LoVo (cell line): ENCODE measurements at regions not wholly inside any gene's neighbourhood (a gene's known extent, or its start where the extent isn't known, plus 50 kb on each side); places are given as distances from the start of the nearest gene placed in this dataset.

Experiments used
- DNase-seq: peaks from one replicate; pipeline ENCODE4 v3.0.0-alpha.2; 2016; ENCODE audit warnings: low spot score

DNA sequence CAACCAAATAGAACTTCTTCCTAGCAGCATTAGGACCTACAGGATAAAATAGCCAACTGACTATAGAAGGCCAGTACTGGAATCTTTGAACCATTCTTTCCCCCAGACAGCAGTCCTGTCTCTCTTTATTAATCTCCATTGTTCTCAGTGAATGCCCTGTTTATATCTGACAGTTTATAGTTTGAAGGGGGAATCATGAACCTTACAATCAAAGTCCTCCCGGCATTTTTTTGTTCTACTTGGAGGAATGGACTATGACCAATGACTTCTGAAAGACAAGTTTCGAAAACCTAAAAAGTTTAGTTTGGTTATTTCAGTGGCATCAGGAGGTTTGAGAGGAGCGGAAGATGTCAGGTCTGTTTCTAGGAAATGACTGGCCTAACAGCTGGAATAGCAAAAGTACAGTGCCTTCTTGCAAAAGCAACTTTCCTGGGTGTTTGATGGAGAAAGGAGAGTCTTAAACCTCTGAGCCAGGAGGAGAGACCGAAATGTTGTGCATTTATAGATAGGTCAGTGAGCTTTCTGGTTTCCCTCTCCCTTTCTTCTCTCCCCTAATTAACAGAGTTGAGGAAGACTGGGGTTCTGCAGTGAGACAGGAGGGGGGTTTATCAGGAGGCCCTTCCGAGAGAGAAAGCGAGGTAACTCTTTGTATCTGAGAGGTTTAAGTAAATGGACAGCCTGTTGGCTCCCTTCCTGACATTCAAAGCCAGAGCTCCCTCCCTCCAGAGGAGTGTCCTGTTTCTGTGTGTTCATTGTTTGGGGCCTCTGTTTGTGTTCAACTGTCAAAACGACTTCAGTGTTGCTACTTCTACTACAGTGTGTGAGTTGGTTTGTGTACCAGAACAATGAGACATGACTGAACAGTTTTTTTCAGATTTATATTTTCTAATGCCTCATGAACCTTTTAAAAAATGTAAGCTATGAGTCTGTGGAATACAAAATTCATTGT lies 383.0 kb upstream of the RARB start:
- no peak for DNase-seq

DNA sequence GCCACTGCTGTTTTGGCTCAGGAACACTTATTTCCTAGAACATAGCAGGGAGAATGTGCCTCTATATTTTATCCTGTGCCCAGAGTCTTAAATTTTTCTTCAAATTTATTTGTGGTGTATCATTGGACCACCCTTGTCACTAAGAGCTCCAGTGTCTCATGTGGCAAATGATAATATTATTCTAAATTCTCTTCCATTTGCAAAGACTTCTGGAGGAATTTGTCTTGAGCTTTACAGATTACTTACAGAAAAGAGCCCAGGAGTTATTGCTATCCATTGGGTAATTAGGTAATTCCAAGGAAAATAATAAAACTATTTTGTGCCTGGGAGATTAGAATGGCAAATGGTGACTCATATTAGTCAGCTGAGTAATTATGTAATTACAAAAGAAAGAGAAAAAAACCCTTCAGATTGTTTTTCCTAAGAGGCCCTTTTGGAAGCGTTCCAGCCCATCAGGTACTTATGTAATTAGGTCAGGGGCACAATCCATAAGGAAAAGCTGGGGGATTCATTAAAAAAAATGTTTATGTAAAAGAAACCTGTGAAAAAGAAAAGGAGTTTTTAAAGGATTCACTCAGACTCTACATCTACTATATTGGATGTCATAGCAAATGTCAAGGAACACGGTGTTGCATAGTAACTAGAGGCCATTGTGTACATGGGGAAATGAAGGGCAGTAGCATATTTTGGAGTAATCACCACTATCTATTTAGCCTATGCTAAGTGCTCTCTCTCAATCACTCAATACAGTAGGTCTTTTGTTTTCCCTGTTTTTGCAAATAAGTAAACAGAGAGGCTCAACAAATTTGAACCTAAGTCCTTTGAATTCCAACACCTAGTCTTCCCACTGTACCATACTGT lies 380.9 kb upstream of the RARB start:
- no peak for DNase-seq

DNA sequence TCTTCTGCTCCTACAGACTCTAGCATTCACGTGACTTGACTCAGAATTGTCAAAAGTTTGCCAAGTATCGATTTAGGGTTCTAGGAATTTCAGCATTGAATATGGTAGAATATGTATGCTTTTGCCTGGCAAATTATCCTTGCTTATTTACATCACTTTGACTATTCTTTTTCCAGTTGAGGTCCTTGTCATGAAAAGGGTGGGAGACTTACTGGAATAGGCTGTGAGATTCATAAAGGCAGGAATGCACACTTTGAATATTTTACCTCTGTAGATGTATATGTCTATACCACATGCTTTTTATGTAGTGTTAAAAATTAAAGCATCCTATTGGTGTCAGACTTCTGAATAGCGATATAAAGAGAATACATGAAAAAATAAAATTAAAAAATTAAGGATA lies 378.8 kb upstream of the RARB start:
- DNase-seq: no peak

DNA sequence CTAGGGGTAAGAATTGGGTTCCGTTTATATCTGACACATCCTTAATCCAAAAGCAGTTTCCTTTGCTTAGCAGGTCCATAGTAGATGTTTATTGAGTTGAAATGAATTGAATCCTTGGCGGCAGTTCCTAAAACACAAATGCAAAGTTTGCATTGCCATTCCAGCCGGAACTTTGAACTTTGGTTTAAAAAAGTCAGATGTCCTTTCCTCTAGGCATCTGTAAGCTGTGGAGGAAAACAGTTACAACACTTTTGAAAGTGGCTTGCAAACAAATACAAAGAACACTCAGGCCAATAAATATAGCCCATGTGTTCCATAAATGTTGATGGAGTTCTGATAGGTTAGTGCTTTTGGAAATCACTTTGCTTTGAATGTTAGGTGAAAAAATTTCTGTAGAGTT lies 374.7 kb upstream of the RARB start:
- DNase-seq: no peak

DNA sequence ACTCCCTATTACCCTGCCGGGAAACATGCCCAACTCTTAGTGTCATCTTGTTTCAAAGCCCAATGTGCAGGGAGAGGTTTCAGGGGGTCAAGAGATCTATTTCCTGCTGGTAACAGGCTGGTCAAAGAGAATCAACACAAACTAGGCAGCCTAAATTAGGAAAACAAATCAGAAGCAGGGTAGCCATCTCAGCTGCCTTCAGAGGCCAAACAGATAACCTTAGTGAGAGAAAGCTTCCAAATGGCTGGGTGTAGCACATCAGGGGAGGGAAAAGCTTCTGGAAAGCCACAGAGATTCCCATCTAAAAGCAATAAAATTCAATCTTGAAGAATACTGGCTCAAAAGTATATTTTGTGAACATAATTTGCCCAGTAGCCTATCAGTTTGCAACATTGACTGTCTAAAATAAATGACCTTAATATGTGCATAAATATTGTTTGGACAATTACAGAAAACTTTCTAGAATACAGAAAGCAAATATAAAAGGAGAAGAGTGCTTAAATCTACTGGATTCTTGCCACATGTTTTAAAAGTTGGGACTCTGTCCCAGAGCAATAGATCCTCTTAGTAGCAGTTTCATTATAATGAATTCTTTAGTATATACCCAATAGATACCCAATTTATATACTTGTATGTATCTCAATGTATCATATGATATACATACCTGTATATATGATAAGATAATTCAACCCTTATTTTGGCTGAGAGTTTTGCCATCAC lies 371.9 kb upstream of the RARB start:
- DNase-seq: no peak

DNA sequence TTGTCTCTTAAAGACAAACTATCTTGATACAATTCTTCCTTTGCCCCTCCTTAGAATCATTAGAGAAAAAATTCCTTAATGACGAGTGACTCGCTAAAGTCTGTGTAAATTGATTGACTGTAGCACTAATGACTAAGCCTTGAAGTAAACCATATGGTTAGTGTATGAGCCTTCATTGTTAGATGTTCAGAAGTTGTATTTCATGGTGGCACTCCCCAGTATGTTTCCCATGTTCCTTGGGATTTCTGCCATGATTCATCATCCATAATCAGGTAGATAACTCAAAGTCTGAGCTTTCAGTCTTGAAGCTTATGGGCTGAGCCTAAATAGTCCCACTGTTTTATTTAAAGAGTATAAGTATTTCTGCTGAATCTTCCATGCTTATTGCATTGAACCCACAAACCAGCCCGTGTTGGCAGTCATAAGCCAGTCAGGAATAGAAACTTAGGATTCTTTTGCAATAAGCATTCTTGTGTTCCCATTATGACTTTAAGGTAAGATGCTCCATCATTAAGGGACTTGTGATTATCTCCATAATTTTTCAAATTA lies 371.2 kb upstream of the RARB start:
- no peak for DNase-seq

DNA sequence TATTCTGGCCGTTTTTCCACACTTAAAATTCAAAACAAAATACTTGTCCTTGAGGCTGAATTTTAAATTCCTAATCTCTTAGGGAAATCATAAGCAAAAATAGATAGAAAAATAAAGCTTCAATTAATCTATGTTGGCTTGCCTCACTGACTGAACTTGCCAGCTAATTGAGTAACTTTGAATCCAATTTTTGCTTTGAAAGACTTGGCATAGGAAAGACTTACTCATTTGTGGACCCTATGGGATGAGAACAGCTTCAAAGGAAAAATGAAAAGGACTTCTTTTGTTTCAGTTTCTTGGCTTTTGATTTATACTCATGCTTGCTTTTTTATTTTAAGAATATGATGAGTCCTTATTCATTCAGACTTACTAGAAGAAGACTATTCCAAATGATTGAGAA lies 370.7 kb upstream of the RARB start:
- no peak for DNase-seq

DNA sequence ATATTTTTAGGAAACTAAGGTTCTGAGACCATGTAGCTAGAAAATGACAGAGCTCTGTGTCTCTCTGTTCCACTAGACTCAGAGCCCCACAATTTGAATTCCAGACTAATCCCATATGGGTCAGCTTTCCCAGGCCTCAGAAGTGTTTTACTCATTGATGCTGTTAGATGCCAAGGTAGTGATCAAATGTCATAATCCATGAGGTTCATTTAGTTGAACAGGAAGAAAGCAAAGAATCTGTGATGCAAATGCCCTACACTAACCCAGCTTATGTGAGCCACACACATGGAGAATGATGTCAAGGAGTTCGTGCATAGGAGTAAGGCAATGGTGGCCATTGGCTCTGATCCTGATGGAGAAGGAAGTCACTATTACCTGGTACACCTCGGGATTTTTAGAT lies 363.4 kb upstream of the RARB start:
- no peak for DNase-seq

DNA sequence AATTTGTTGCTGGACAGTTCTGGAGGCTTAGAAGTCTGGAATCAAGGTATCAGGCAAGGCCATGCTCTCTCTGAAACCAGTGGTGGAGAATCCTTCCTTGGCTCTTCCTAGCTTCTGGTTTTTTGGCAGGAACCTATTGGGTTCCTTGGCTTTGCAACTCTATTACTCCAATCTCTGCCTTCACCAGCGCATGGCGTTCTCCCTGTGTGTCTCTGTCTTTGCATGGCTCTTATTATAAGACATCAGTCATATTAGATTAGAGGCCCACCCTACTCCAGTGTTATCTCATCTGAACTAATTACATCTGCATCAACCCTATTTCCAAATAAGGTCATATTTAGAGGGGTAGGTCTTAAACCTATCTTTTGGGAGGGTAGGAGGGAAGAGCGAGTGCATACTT lies 358.1 kb upstream of the RARB start:
- DNase-seq: no peak

DNA sequence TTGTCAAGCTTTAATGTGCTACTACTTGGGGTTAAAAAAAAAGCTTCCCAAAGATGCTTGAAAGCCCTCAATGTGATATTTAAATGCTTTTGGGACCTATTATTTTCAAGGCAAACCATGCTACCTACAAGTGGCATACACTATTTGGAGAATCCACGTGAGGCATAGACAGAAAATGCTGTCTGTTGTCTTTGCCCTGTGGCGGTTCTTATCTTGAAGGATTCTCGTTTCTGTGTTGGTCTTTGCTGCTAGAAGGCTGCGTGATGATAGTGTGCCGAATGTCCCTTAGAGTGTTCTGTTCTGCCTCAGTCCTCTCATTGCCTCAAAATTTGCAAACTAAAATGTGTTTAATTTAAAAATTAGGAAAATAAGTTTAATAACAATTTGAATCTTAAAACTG lies 356.2 kb upstream of the RARB start:
- no peak for DNase-seq

DNA sequence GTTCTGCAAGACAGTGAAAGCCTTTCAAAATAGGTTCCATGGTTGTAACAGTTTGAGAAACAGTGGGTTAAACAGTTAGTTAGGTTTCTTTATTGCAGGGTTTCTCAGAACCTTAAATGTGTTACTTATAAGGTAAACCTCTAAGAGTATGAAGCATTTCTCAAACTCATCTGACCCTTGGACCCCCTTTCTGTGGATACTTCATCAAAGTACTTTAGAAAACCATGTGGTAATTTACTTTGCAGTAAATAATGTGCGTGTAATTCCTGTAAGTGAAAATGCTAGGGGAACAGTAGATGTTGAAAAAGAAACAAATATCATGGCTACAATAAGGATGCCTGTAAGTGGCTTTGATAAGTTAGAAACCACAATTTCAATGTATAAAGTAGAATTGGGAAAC lies 354.6 kb upstream of the RARB start:
- DNase-seq: no peak

DNA sequence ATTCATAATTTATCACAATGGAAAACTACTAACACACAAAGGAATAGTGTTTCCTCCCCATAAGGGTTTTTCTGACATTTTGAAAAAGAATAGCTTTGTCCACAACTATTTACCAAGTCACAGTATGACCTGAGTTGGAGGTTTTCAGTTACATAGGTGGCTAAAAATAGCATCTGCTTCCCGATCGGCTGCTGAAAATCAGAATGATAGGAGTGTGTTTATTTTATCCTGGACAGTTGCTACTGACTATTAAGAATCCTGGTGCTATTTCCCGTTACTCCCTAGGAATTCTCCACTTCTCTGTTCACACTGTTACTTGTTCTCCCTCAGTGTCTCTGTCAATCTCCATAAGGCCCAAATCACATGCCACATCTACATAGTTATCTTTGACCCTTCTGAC lies 353.9 kb upstream of the RARB start:
- no peak for DNase-seq

DNA sequence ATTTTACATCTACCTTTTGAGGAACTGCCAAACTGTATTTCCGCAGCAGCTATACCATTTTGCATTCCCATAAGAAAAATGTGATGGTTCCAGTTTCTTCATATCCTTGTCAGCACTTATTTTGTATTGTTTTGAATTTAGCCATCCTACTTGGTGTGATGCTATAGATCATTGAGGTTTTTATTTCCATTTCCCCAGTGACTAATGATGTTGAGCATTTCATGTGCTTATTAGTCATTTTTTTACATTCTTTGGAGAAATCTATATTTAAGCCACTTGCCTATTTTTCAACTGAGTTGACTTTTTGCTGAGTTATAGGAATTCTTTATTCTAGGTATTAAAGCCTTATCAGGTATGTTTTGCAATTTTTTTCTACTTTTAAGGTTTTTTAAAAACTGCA lies 347.6 kb upstream of the RARB start:
- no peak for DNase-seq

DNA sequence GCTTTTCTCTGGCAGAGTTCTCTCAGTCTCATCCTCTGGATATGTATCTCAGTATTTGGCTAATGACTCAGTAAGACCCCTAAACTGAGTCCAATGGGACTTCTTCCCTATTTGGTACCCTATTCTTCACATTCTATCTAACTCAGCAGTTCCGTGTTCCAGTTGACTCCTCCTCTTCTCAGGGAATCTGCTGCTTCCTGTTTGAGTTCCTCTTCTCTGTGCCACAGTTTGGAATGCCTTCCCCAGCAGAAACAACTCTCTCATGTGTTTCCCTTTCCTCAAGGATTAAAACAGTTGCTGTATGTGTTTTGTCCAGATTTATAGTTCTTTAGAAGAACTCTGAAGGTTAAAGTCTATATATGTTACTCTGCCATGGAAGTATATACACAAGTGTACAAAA lies 344.0 kb upstream of the RARB start:
- DNase-seq: no peak

DNA sequence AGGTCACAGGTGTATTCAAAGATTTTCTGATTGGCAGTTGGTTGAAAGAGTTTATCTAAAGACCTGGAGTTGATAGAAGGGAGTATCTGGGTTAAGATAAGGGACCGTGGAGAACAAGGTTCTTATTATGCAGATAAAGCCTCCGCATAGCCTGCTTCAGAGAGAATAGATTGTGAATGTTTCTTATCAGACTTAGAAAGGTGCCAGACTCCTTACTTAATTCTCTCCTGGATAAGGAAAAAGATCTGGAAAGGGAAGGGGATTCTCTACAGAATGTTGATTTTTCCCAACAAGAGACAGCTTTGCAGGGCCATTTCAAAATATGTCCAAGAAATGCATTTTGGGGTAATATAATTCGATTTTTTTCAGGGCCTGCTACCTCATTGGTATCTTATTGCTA lies 341.3 kb upstream of the RARB start:
- no peak for DNase-seq

DNA sequence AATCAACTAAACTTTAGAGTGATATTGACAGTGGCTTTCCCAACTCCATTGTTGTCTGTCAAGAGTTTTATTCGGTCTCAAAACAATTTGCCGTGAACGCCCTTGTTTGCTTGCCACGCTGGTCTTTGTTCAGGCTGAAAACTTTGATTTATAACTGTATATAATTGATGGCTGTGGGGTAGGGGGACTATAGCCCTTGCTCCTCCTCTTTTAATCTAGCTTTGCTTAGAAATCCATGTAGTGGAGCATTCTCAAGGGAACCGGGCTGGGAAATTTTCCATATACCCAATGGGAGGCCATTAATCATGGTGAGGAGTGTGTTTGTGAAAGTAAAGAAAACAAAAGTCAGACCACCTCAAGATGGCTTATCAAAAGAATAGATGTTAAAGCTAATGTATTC lies 339.8 kb upstream of the RARB start:
- DNase-seq: no peak

DNA sequence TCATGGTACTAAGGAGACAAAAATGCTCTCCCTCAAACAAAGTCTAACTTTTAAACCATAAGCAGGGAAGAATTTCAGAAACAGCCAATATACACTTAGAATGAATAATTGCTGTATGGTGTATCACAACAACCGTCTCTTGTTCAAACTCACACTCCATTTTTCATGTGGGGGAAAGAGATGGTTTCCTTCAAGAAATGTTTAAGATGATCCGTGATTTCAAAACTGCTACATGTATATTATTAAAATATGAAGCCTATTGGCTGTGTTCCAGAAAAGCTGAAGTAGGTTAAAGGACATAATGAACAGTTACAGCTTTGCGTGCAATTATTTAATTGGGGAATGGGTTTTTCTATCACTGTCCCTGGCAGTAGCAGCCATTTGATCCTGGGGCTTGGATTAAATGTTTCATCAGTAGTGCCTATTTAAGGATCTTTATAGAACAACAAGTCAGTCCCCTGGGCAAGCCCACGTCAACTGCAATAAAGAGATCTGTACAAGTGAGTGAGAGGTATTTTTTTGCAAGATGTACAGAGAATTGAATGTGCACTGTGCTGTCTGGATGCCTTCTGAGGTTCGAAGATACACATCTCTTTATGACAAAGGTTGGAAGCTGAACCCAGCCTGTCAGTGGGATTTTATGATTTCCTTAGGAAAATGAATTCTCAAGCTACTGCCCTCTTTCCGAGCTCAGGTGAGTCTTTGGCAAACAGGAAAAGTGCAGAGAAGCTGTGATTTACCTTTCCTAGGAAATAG lies 337.2 kb upstream of the RARB start:
- no peak for DNase-seq

DNA sequence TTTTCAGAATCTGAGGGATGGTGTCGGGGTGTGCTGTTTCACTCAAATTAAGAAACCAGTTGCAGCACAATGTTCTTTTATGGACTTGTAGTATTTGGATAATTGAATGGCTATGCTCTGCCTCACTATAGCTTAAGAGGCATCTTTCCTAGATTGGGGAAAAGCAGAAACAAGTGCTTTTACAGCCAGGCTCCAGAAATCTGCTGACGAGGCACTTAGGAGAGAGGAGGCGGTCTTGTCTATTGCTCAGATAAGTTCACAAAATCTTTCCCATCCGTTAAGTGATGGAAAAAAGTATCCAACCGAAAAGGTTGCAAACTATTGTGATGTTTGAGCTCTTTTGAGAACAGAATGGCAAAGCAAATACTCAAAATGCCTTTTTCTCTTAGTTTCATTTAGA lies 336.1 kb upstream of the RARB start:
- DNase-seq: no peak

DNA sequence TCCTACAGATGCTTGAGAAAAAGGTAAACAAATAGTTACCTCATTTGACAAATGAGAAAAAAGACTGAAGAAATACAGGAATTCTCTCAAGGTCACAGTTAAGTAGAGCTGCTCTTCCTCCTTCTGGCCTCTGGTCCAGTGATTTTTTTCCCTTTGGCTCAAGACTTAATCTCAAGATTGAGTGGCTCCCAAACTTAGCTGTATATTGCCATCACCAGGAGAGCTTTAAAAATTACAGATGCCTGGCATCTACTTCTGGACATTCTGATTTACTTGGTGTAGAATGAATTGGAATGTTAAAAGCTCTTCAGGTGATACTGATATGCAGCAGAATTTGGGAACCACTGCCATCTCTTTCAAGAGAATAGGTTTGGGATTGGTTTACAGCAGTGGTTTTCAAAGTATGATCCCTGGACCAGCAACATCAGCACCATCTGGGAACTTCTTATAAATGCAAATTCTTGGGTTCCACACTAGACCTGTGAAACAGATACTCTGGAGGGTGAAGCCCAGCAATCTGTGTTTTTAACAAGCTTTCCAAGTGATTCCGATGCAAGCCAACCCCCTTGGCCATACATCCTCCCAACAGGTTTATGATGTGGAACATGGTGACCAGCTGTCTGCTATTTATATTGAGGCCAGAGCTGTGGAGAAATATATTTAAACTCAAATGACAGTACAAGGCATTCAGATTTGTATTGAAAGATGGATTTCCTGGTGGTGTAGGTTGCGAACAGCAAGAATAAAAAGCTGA lies 333.0 kb upstream of the RARB start:
- DNase-seq: no peak

DNA sequence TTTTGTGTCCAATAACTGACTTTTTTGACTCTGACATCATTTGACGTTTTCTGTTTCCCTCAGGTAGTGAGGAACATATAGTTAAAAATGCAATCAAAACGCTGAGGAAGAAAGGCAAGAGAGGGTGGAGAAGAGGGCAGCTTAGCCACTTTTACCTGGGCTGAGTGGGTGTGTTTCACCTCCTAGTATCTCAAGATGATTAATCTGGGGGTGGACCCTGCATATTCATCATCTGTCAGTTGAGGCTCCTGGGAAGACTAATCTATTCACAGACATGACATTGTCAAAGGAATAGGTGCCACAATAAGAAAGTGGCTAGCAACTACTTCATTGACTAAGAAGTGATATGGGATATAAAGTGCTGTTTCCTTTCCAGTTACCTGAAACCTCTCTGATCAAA lies 331.5 kb upstream of the RARB start:
- DNase-seq: no peak

DNA sequence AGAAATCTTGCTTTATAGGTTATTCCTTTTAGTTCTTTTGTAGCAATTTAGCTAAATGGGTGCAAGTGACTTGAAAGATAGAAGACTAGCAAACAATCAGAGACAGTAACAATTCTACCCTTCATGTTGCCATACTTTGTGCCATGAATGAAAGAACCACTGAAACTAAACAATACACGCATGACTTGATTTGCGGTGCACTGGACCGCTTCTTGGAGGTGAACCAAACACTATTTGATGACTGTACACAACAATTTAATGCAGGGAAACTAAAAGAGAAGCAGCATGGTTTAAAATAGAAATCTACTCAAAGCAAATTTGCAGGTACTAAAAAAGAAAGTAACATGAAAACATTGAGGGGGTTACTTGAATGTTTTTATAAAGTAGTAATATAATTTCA lies 331.0 kb upstream of the RARB start:
- DNase-seq: no peak
